RPMI8226 (cell line): ENCODE measurements at regions not wholly inside any gene's neighbourhood (a gene's known extent, or its start where the extent isn't known, plus 50 kb on each side); places are given as distances from the start of the nearest gene placed in this dataset.

Experiments
- DNase-seq: peaks from one replicate; pipeline ENCODE4 v3.0.0-alpha.2; 2015

GRCh38 chr2:16716944-16717343 lies 51.3 kb upstream of the CYRIA start:
- DNase-seq = no peak

GRCh38 chr2:16716024-16716423 lies 50.4 kb upstream of the CYRIA start:
- DNase-seq = no peak
